ENCODE measurements at regions not wholly inside any gene's neighbourhood (a gene's known extent, or its start where the extent isn't known, plus 50 kb on each side); places are given as distances from the start of the nearest gene placed in this dataset.

DNA sequence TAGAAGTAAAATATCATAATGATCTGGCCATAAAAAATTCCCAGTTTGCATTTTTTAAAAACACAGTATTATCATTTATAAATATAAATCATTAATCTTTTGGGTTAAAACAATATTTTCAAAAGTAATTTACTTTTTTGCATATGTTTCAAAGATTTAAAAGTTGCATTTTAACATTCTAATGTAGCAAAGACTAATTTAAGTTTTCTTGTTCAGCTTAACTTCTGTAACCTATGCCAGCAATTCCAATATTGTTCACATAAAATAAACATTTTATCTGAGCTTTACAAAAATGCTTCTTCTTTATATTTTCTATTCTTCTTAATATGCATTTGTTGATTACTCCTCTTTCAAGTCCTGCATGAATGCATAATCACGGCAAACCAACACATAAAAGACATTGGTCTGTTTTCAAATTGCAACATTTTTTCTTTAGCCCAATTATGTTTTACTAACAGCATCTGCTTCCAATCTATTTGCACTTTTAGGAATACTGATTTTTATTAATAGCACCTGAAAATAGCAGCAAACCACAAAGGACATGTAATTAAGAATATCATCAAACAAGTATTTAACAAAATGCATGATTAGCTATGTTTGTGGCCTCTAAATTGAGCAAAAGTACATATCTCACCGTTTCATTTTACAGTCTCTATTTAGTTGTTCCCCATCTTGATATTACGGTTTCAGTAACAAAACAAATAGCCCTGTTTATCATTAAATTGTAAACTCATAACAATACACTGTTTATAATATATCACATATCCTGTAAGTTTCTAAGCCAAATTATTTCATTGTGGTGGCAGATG, 286.9 kb upstream of the NFE2L3 start:
- DNase-seq (ENCODE audit: low read depth) (no peak), FAIRE-seq (no peak)
- Histone ChIP-seq H4K20me1 (ENCODE audit: insufficient read depth, low read length) (no peaks in the 10 kb centered on the region), H3K4me3 (ENCODE audit: insufficient read depth, low read depth, low read length) (no peak overlapping the region), H2AFZ (ENCODE audit: low read depth, low read length) (no peak overlapping the region), H3K9me3 (ENCODE audit: insufficient read depth, low read depth, low read length) (no peaks in the 10 kb centered on the region), H3K27me3 (ENCODE audit: insufficient read depth, low read length) (peaks cover 76% of the 10 kb centered on the region), H3K4me1 (ENCODE audit: insufficient read depth, low read length) (no peaks in the 10 kb centered on the region), H3K27ac (ENCODE audit: low read depth, low read length) (no peak overlapping the region), H3K36me3 (ENCODE audit: insufficient read depth, low read length) (no peaks in the 10 kb centered on the region), H3K79me2 (ENCODE audit: insufficient read depth, low read length) (no peaks in the 10 kb centered on the region), H3K9ac (ENCODE audit: low read length) (no peak overlapping the region), H3K4me2 (ENCODE audit: low read length) (no peak overlapping the region)
- H3K4me3 Mint-ChIP-seq (ENCODE audit: unreplicated experiment), result no peak overlapping the region
- H3K4me1 Mint-ChIP-seq (ENCODE audit: low read depth, unreplicated experiment), result peaks cover 3% of the 10 kb centered on the region
- no peak overlapping the region for H3K27ac Mint-ChIP-seq (ENCODE audit: unreplicated experiment)
- peaks cover 2% of the 10 kb centered on the region for H3K9me3 Mint-ChIP-seq (ENCODE audit: unreplicated experiment)
- no peaks in the 10 kb centered on the region for H3K36me3 Mint-ChIP-seq (ENCODE audit: low read depth, unreplicated experiment)
- peaks cover 69% of the 10 kb centered on the region for H3K27me3 Mint-ChIP-seq (ENCODE audit: low read depth, unreplicated experiment)
- no peak for TF ChIP-seq EZH2 (IDR thresholded peaks at IDR 0.05; ENCODE audit: insufficient read depth, low read length)
- TF ChIP-seq, protein P1, sequence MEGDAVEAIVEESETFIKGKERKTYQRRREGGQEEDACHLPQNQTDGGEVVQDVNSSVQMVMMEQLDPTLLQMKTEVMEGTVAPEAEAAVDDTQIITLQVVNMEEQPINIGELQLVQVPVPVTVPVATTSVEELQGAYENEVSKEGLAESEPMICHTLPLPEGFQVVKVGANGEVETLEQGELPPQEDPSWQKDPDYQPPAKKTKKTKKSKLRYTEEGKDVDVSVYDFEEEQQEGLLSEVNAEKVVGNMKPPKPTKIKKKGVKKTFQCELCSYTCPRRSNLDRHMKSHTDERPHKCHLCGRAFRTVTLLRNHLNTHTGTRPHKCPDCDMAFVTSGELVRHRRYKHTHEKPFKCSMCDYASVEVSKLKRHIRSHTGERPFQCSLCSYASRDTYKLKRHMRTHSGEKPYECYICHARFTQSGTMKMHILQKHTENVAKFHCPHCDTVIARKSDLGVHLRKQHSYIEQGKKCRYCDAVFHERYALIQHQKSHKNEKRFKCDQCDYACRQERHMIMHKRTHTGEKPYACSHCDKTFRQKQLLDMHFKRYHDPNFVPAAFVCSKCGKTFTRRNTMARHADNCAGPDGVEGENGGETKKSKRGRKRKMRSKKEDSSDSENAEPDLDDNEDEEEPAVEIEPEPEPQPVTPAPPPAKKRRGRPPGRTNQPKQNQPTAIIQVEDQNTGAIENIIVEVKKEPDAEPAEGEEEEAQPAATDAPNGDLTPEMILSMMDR (IDR thresholded peaks at IDR 0.05; ENCODE audit: insufficient read depth, low read depth, low read length), result no peak

DNA sequence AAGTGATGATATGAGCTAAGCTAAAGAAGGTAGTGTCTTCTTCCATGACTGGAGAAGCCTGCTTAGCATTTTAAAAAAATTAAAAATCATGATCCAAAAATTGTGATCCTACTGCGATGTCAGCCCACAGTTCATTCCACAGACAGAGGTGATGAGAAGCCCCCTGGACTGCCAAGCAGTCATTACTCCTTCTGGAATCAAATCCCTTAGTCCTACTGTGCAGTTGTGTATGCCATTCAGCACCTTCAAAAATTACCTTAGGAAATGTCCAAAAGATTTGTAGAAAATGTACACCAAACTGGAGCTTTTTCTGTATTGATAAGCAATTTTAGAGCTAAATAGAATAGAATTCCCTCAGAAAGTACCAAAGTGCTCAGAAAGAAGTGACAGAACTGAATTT, 283.5 kb upstream of the NFE2L3 start:
- Histone ChIP-seq H2AFZ (ENCODE audit: low read depth, low read length) (no peak overlapping the region), H3K4me3 (ENCODE audit: insufficient read depth, low read depth, low read length) (no peak overlapping the region), H3K27me3 (ENCODE audit: insufficient read depth, low read length) (peaks cover 68% of the 10 kb centered on the region), H3K4me1 (ENCODE audit: insufficient read depth, low read length) (no peaks in the 10 kb centered on the region), H3K36me3 (ENCODE audit: insufficient read depth, low read length) (no peaks in the 10 kb centered on the region), H3K4me2 (ENCODE audit: low read length) (no peak overlapping the region), H4K20me1 (ENCODE audit: insufficient read depth, low read length) (no peaks in the 10 kb centered on the region), H3K9me3 (ENCODE audit: insufficient read depth, low read depth, low read length) (no peaks in the 10 kb centered on the region), H3K79me2 (ENCODE audit: insufficient read depth, low read length) (no peaks in the 10 kb centered on the region), H3K27ac (ENCODE audit: low read depth, low read length) (no peak overlapping the region), H3K9ac (ENCODE audit: low read length) (no peak overlapping the region)
- no peak for TF ChIP-seq EZH2 (IDR thresholded peaks at IDR 0.05; ENCODE audit: insufficient read depth, low read length)
- TF ChIP-seq, protein P1 (IDR thresholded peaks at IDR 0.05; ENCODE audit: insufficient read depth, low read depth, low read length), result no peak
- Mint-ChIP-seq H3K4me3 (ENCODE audit: unreplicated experiment) (no peak overlapping the region), H3K4me1 (ENCODE audit: low read depth, unreplicated experiment) (no peaks in the 10 kb centered on the region), H3K36me3 (ENCODE audit: low read depth, unreplicated experiment) (no peaks in the 10 kb centered on the region), H3K27me3 (ENCODE audit: low read depth, unreplicated experiment) (peaks cover 64% of the 10 kb centered on the region), H3K27ac (ENCODE audit: unreplicated experiment) (no peak overlapping the region), H3K9me3 (ENCODE audit: unreplicated experiment) (no peaks in the 10 kb centered on the region)
- DNase-seq (ENCODE audit: low read depth) (no peak), FAIRE-seq (no peak)

DNA sequence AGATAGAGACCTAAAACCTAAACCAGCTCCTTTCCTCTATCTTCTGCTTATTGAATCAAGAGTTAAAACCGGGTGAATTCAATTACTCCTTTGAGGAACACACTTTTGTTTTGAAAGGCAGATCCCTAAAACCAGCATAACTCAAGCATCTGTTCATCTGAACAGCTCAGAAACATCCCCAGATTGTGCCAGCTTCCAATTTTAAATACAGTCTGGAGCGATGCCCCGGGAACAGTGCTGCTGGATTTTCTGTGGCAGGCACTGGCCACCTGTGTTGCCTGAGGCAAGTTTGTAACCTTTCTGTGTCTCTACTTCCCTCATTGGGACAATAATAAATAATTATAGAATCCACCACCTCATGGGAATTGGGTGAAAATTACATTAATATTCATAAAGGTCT, 281.4 kb upstream of the NFE2L3 start:
- no peak overlapping the region for H2AFZ ChIP-seq (ENCODE audit: low read depth, low read length)
- H3K4me3 Mint-ChIP-seq (ENCODE audit: unreplicated experiment), result no peak overlapping the region
- H3K4me1 ChIP-seq (ENCODE audit: insufficient read depth, low read length), result no peaks in the 10 kb centered on the region
- no peak overlapping the region for H3K4me2 ChIP-seq (ENCODE audit: low read length)
- FAIRE-seq, result no peak
- no peak overlapping the region for H3K27ac Mint-ChIP-seq (ENCODE audit: unreplicated experiment)
- H3K27ac ChIP-seq (ENCODE audit: low read depth, low read length), result no peak overlapping the region
- H4K20me1 ChIP-seq (ENCODE audit: insufficient read depth, low read length), result no peaks in the 10 kb centered on the region
- H3K9me3 Mint-ChIP-seq (ENCODE audit: unreplicated experiment), result peaks cover 2% of the 10 kb centered on the region
- H3K4me1 Mint-ChIP-seq (ENCODE audit: low read depth, unreplicated experiment), result no peaks in the 10 kb centered on the region
- no peak for DNase-seq (ENCODE audit: low read depth)
- H3K27me3 ChIP-seq (ENCODE audit: insufficient read depth, low read length), result peaks cover 49% of the 10 kb centered on the region
- H3K27me3 Mint-ChIP-seq (ENCODE audit: low read depth, unreplicated experiment), result peaks cover 59% of the 10 kb centered on the region
- no peaks in the 10 kb centered on the region for H3K36me3 ChIP-seq (ENCODE audit: insufficient read depth, low read length)
- H3K9me3 ChIP-seq (ENCODE audit: insufficient read depth, low read depth, low read length), result no peaks in the 10 kb centered on the region
- no peaks in the 10 kb centered on the region for H3K79me2 ChIP-seq (ENCODE audit: insufficient read depth, low read length)
- H3K36me3 Mint-ChIP-seq (ENCODE audit: low read depth, unreplicated experiment), result no peaks in the 10 kb centered on the region
- H3K9ac ChIP-seq (ENCODE audit: low read length), result no peak overlapping the region
- TF ChIP-seq, protein P1 (IDR thresholded peaks at IDR 0.05; ENCODE audit: insufficient read depth, low read depth, low read length), result no peak
- TF ChIP-seq EZH2 (IDR thresholded peaks at IDR 0.05; ENCODE audit: insufficient read depth, low read length), result no peak
- H3K4me3 ChIP-seq (ENCODE audit: insufficient read depth, low read depth, low read length), result no peak overlapping the region

Data from astrocyte (in vitro differentiated cells and primary cell).